SU-DHL-6 (cell line): ENCODE measurements at regions not wholly inside any gene's neighbourhood (a gene's known extent, or its start where the extent isn't known, plus 50 kb on each side); places are given as distances from the start of the nearest gene placed in this dataset.

ENCODE experiments used
- CTCF ChIP-seq: fragments of 200-600 bp; sonication (generic); IDR thresholded peaks from one replicate; pipeline ENCODE4 v1.5.1; 2017; ENCODE audit warnings: antibody characterized with exemption, mild to moderate bottlenecking, low read length, moderate library complexity; ENCODE audit not compliant: insufficient read depth, poor library complexity, severe bottlenecking
- EZH2phosphoT487 ChIP-seq: fragments of 200-600 bp; sonication (generic), shearing (Covaris generic); conservative IDR thresholded peaks from 2 replicates; pipeline ENCODE4 v1.6.1; 2018; ENCODE audit warnings: mild to moderate bottlenecking, antibody characterized with exemption, low read length, moderate library complexity, mixed read lengths

- TF ChIP-seq CTCF (no peak), EZH2phosphoT487 (no peak)
These were observed 2015.9 kb downstream of the LRRC4C start for GRCh38 chr11:39443424-39444022.
